Panc1 (cell line): ENCODE measurements at regions not wholly inside any gene's neighbourhood (a gene's known extent, or its start where the extent isn't known, plus 50 kb on each side); places are given as distances from the start of the nearest gene placed in this dataset.

Experiments used
- ATAC-seq: fragments of 200-7000 bp; cut with Tn5 transposase; 2 replicates; pipeline ENCODE4 v1.9.1; 2020; ENCODE audit warnings: mild to moderate bottlenecking, moderate library complexity
- BruUV-seq: library from RNA; stranded (reverse); fragments of 400-500 nt; replicated peaks from 2 replicates; lab custom pipeline; 2021; lab: Mats Ljungman, UMichigan
- CTCF ChIA-PET: fragments of 300-600 bp; sonication (Branson Sonifier 250); formaldehyde crosslinking; loops from one replicate; lab custom pipeline; 2022; ENCODE audit warnings: antibody characterized with exemption; lab: Charles Lee
- POLR2A ChIA-PET: fragments of 300-600 bp; sonication (Branson Sonifier 250); formaldehyde crosslinking; loops from one replicate; lab custom pipeline; 2022; ENCODE audit warnings: antibody characterized with exemption; lab: Charles Lee
- DNase-seq: peaks from one replicate; pipeline ENCODE4 v3.0.0-alpha.2; 2010; ENCODE audit warnings: low read depth, low spot score
- H3K27ac ChIP-seq: 2 replicates; pipeline ENCODE4 v1.5.1; 2011; ENCODE audit warnings: mild to moderate bottlenecking, low read length, inconsistent platforms
- H3K27me3 ChIP-seq: fragments of 200-500 bp; sonication (Bioruptor generic); 2 replicates; pipeline ENCODE4 v1.6.0; 2014; ENCODE audit warnings: low read length, inconsistent platforms; ENCODE audit not compliant: control insufficient read depth, insufficient read depth
- H3K36me3 ChIP-seq: fragments of 200-500 bp; sonication (Bioruptor generic); 2 replicates; pipeline ENCODE4 v1.5.1; 2014; ENCODE audit warnings: inconsistent platforms, mild to moderate bottlenecking, low read length, moderate library complexity; ENCODE audit not compliant: control insufficient read depth, insufficient read depth
- H3K4me1 ChIP-seq: 2 replicates; pipeline ENCODE4 v1.5.1; 2011; ENCODE audit warnings: inconsistent platforms, mild to moderate bottlenecking, low read length, moderate library complexity; ENCODE audit not compliant: control insufficient read depth, insufficient read depth
- H3K4me3 ChIP-seq, 2 experiments: 2 replicates each; pipeline ENCODE4 v1.5.1; 2011 to 2012; ENCODE audit warnings: low read depth in 2 of 2, low read length in 2 of 2, mild to moderate bottlenecking in 2 of 2, inconsistent platforms in 1 of 2, moderate library complexity in 1 of 2
- H3K9me3 ChIP-seq: fragments of 200-500 bp; sonication (Bioruptor generic); 2 replicates; pipeline ENCODE4 v1.5.1; 2014; ENCODE audit warnings: low read depth, mild to moderate bottlenecking, inconsistent platforms, low read length, moderate library complexity; ENCODE audit not compliant: control insufficient read depth, insufficient read depth
- CTCF ChIP-seq: fragments of 450-650 bp; IDR thresholded peaks from 2 replicates; pipeline ENCODE4 v1.5.1; 2017; ENCODE audit warnings: mild to moderate bottlenecking
- POLR2AphosphoS5 ChIP-seq: IDR thresholded peaks from 2 replicates; pipeline ENCODE4 v1.6.1; 2012; ENCODE audit warnings: mild to moderate bottlenecking, low read depth, low read length, moderate library complexity
- REST ChIP-seq, 2 experiments: IDR thresholded peaks; 2 replicates each; pipeline ENCODE4 v1.6.1; 2011 to 2012; ENCODE audit warnings: low read depth in 2 of 2, control low read depth in 1 of 2, low read length in 1 of 2, mild to moderate bottlenecking in 1 of 2, moderate library complexity in 1 of 2; ENCODE audit not compliant: insufficient read depth in 1 of 2
- SIN3A ChIP-seq: IDR thresholded peaks from 2 replicates; pipeline ENCODE4 v1.6.1; 2012; ENCODE audit warnings: low read depth, mild to moderate bottlenecking, low read length, moderate library complexity, borderline replicate concordance; ENCODE audit not compliant: insufficient read depth
- TCF7L2 ChIP-seq: IDR thresholded peaks from 2 replicates; pipeline ENCODE4 v1.6.1; 2011; ENCODE audit warnings: mild to moderate bottlenecking, low read depth, low read length, inconsistent platforms
- in situ Hi-C: cut with HindIII; loops from 2 replicates; pipeline ENCODE4 v1.10.0; 2016; ENCODE audit warnings: low sequenced_read_pairs, low pct_unique_long_range_greater_than_20kb
- intact Hi-C: fragments of 100-400 bp; cut with micrococcal nuclease; formaldehyde crosslinking; loops from one replicate; pipeline ENCODE4 v1.10.0; 2022; ENCODE audit not compliant: unreplicated experiment

- DNase-seq = no peak
- Histone ChIP-seq H3K9me3 (no peaks in the 10 kb centered on the region), H3K4me3 (no peak overlapping the region), H3K36me3 (no peaks in the 10 kb centered on the region), H3K27ac (no peak overlapping the region), H3K4me1 (no peaks in the 10 kb centered on the region), H3K27me3 (no peaks in the 10 kb centered on the region)
- intact Hi-C loops = no loop called here
- ATAC-seq = no peak
- BruUV-seq = no TSS peak
- in situ Hi-C loops = no loop called here
- POLR2A ChIA-PET = no interaction called here
- no peak for TF ChIP-seq CTCF
- TF ChIP-seq POLR2AphosphoS5 = no peak
- no peak for TF ChIP-seq TCF7L2
- CTCF ChIA-PET = no interaction called here
Measured at GRCh38 chr13:93116809-93117208, 109.8 kb upstream of the GPC6 start.

GRCh38 chr13:93118081-93118615 is 108.5 kb upstream of the GPC6 start:
- intact Hi-C loops (no loop called here), in situ Hi-C loops (no loop called here)
- no peak for TF ChIP-seq CTCF
- no peak for TF ChIP-seq SIN3A
- no peak for TF ChIP-seq POLR2AphosphoS5
- TF ChIP-seq TCF7L2 = no peak
- no peak for TF ChIP-seq REST (IDR thresholded peaks at IDR 0.05; ENCODE audit: insufficient read depth in 1 of 2, low read depth in 2 of 2, low read length in 1 of 2)
- Histone ChIP-seq H3K4me3 (no peak overlapping the region), H3K27ac (no peak overlapping the region), H3K36me3 (no peaks in the 10 kb centered on the region), H3K9me3 (no peaks in the 10 kb centered on the region), H3K4me1 (no peaks in the 10 kb centered on the region), H3K27me3 (no peaks in the 10 kb centered on the region)
- DNase-seq (no peak), ATAC-seq (no peak)
- POLR2A ChIA-PET = no interaction called here
- BruUV-seq = no TSS peak
- CTCF ChIA-PET = no interaction called here
